Gastroesophageal sphincter (tissue), 4 donors: ENCODE measurements at regions not wholly inside any gene's neighbourhood (a gene's known extent, or its start where the extent isn't known, plus 50 kb on each side); places are given as distances from the start of the nearest gene placed in this dataset.
"Not testable (repeated sequence)": the region's sequence is repeated elsewhere in the genome, so short reads cannot be mapped to it uniquely, and the experiment has no call there.

ENCODE experiments used
- ATAC-seq: fragments of 150-250 bp; one replicate; pipeline ENCODE4 v1.9.1; 2016; ENCODE audit warnings: mild to moderate bottlenecking, moderate library complexity
- H3K27ac ChIP-seq, 4 donors: fragments of 200-600 bp; sonication (generic) in 3 of 4; 1 replicate in 3 of 4; 2 replicates in 1 of 4; pipeline ENCODE4 v1.5.1; 2016 to 2019
- H3K27me3 ChIP-seq: fragments of 200-600 bp; sonication (generic); one replicate; pipeline ENCODE4 v1.5.1; 2019
- H3K36me3 ChIP-seq, 2 donors: fragments of 200-600 bp; sonication (generic); one replicate each; pipeline ENCODE4 v1.5.1; 2019; ENCODE audit warnings: control low read depth in 1 of 2
- H3K4me1 ChIP-seq, 3 donors: fragments of 200-600 bp; sonication (generic); 1 replicate in 2 of 3; 2 replicates in 1 of 3; pipeline ENCODE4 v1.5.1; 2016 to 2019; ENCODE audit warnings: control low read depth in 2 of 3
- H3K4me3 ChIP-seq, 2 donors: fragments of 200-600 bp; sonication (generic); one replicate each; pipeline ENCODE4 v1.5.1; 2019; ENCODE audit warnings: mild to moderate bottlenecking in 1 of 2, moderate library complexity in 1 of 2
- H3K9me3 ChIP-seq, 3 donors: fragments of 200-600 bp; sonication (generic); one replicate each; pipeline ENCODE4 v1.5.1; 2017 to 2019; ENCODE audit warnings: control low read depth in 2 of 3
- CTCF ChIP-seq, 4 experiments: fragments of 200-600 bp in 2 of 4; fragments of 450-650 bp in 2 of 4; sonication (generic) in 1 of 4; IDR thresholded peaks; one replicate each; pipeline ENCODE4 v1.5.1; 2017 to 2019; ENCODE audit warnings: antibody characterized with exemption in 4 of 4, mild to moderate bottlenecking in 2 of 4, moderate library complexity in 2 of 4
- EP300 ChIP-seq: sonication (generic); formaldehyde crosslinking; IDR thresholded peaks from one replicate; pipeline ENCODE4 v1.6.1; 2017; ENCODE audit warnings: antibody characterized with exemption, mild to moderate bottlenecking
- POLR2A ChIP-seq, 2 donors: fragments of 450-650 bp; IDR thresholded peaks; one replicate each; pipeline ENCODE4 v1.6.1; 2017; ENCODE audit warnings: antibody characterized with exemption in 2 of 2, mild to moderate bottlenecking in 2 of 2, moderate library complexity in 1 of 2
- POLR2AphosphoS5 ChIP-seq: sonication (generic); formaldehyde crosslinking; IDR thresholded peaks from one replicate; pipeline ENCODE4 v1.6.1; 2017; ENCODE audit warnings: antibody characterized with exemption
- WGBS, 2 donors: methylation state at CpG; one replicate each; pipeline ENCODE4 v1.1.5; 2018; ENCODE audit warnings: low coverage in 1 of 2; 5-methylcytosine and 5-hydroxymethylcytosine counted together

GRCh38 chr3:187889601-187890404 is 144.5 kb upstream of the BCL6 start:
- Histone ChIP-seq H3K4me3 (no peak overlapping the region), H3K27me3 (no peaks in the 10 kb centered on the region), H3K9me3 (no peaks in the 10 kb centered on the region), H3K4me1 (peaks cover 0 to 4% (median 0%) of the 10 kb centered on the region in 3 donors), H3K36me3 (no peaks in the 10 kb centered on the region), H3K27ac (peak overlapping the region in 1 of 4 donors; percentile 43)
- 65 to 93% methylated on average over 2 to 16 of the region's 20 CpGs for WGBS, 2 donors
- no peak for TF ChIP-seq POLR2A (IDR thresholded peaks at IDR 0.05)
- TF ChIP-seq POLR2AphosphoS5, result peak; percentile 31
- ATAC-seq, result peak; percentile 91

GRCh38 chr3:187890405-187890752 is 145.1 kb upstream of the BCL6 start:
- ATAC-seq, H3K27me3 ChIP-seq, H3K4me1 ChIP-seq, H3K4me3 ChIP-seq, H3K9me3 ChIP-seq, H3K36me3 ChIP-seq, H3K27ac ChIP-seq: not testable (repeated sequence)
- 90% methylated on average over 7 of the region's 15 CpGs; no CpG with 5 or more reads in 1 of the 2 donors for WGBS, 2 donors

- H3K36me3 ChIP-seq, result no peaks in the 10 kb centered on the region
- TF ChIP-seq EP300 (no peak), CTCF (IDR thresholded peaks at IDR 0.05) (no peak), POLR2AphosphoS5 (no peak), POLR2A (IDR thresholded peaks at IDR 0.05) (no peak)
- H3K27me3 ChIP-seq, result no peaks in the 10 kb centered on the region
- H3K4me3 ChIP-seq, result no peak overlapping the region
- no peaks in the 10 kb centered on the region for H3K4me1 ChIP-seq
- WGBS, 2 donors, result 52 to 80% methylated on average over 2 of the region's 6 CpGs
- ATAC-seq, result no peak
- no peak overlapping the region for H3K27ac ChIP-seq
- no peaks in the 10 kb centered on the region for H3K9me3 ChIP-seq
Measured at GRCh38 chr3:187896646-187897045, 151.4 kb upstream of the BCL6 start.

- WGBS, 2 donors, result 55 to 80% methylated on average over 4 of the region's 4 CpGs
- Histone ChIP-seq H3K9me3 (no peaks in the 10 kb centered on the region), H3K27ac (no peak overlapping the region), H3K36me3 (no peaks in the 10 kb centered on the region), H3K4me1 (no peaks in the 10 kb centered on the region), H3K4me3 (no peak overlapping the region), H3K27me3 (no peaks in the 10 kb centered on the region)
- TF ChIP-seq POLR2A (IDR thresholded peaks at IDR 0.05) (no peak), EP300 (no peak), POLR2AphosphoS5 (no peak), CTCF (IDR thresholded peaks at IDR 0.05) (no peak)
- no peak for ATAC-seq
Measured at GRCh38 chr3:187899246-187899645, 154.0 kb upstream of the BCL6 start.

- H3K27me3 ChIP-seq, result no peaks in the 10 kb centered on the region
- no peak for TF ChIP-seq EP300
- no peak for TF ChIP-seq POLR2AphosphoS5
- no peak for TF ChIP-seq POLR2A (IDR thresholded peaks at IDR 0.05)
- TF ChIP-seq CTCF (IDR thresholded peaks at IDR 0.05), result no peak
- no peaks in the 10 kb centered on the region for H3K9me3 ChIP-seq
- H3K27ac ChIP-seq, result no peak overlapping the region
- peaks cover 0 to 8% (median 4%) of the 10 kb centered on the region in 3 donors for H3K4me1 ChIP-seq
- no peak for ATAC-seq
- no peaks in the 10 kb centered on the region for H3K36me3 ChIP-seq
- no peak overlapping the region for H3K4me3 ChIP-seq
- WGBS, 2 donors, result 90 to 95% methylated on average over 4 of the region's 4 CpGs
Measured at GRCh38 chr3:187900993-187901755, 155.9 kb upstream of the BCL6 start.
